Fibroblast of the aortic adventitia (primary cell): ENCODE measurements at regions not wholly inside any gene's neighbourhood (a gene's known extent, or its start where the extent isn't known, plus 50 kb on each side); places are given as distances from the start of the nearest gene placed in this dataset.

Source experiments
- DNase-seq: peaks from one replicate; pipeline ENCODE4 v3.0.0-alpha.2; 2010; ENCODE audit warnings: low read depth
- H3K4me3 ChIP-seq: 2 replicates; pipeline ENCODE4 v1.5.1; 2011; ENCODE audit warnings: low read depth, mild to moderate bottlenecking, control low read depth, low read length, moderate library complexity
- CTCF ChIP-seq: IDR thresholded peaks from 2 replicates; pipeline ENCODE4 v1.5.1; 2011; ENCODE audit warnings: mild to moderate bottlenecking, low read length, control low read depth, inconsistent platforms; ENCODE audit not compliant: insufficient read depth

GRCh38 chr4:144202081-144202480 is 61.6 kb upstream of the GYPA start:
- H3K4me3 ChIP-seq, result no peak overlapping the region
- no peak for TF ChIP-seq CTCF
- DNase-seq, result no peak

GRCh38 chr4:144203155-144203554 is 62.6 kb upstream of the GYPA start:
- no peak for DNase-seq
- TF ChIP-seq CTCF, result no peak
- H3K4me3 ChIP-seq, result no peak overlapping the region

- TF ChIP-seq CTCF, result no peak
- no peak overlapping the region for H3K4me3 ChIP-seq
- DNase-seq, result no peak
Observed at GRCh38 chr4:144204431-144204830, 63.9 kb upstream of the GYPA start.

- no peak overlapping the region for H3K4me3 ChIP-seq
- no peak for TF ChIP-seq CTCF
- no peak for DNase-seq
Observed at GRCh38 chr4:144206711-144207110, 66.2 kb upstream of the GYPA start.

GRCh38 chr4:144208074-144208473 is 67.6 kb upstream of the GYPA start:
- no peak for TF ChIP-seq CTCF
- DNase-seq, result no peak
- H3K4me3 ChIP-seq, result no peak overlapping the region

GRCh38 chr4:144209491-144209890 is 69.0 kb upstream of the GYPA start:
- H3K4me3 ChIP-seq, result no peak overlapping the region
- no peak for TF ChIP-seq CTCF
- DNase-seq, result no peak

GRCh38 chr4:144213371-144213770 is 72.9 kb upstream of the GYPA start:
- H3K4me3 ChIP-seq, result no peak overlapping the region
- no peak for TF ChIP-seq CTCF
- DNase-seq, result no peak
